IPS-18a (cell line): ENCODE measurements at regions not wholly inside any gene's neighbourhood (a gene's known extent, or its start where the extent isn't known, plus 50 kb on each side); places are given as distances from the start of the nearest gene placed in this dataset.
"Not testable (repeated sequence)": the region's sequence is repeated elsewhere in the genome, so short reads cannot be mapped to it uniquely, and the experiment has no call there.

Experiments
- H3K27ac ChIP-seq: one replicate; pipeline ENCODE4 v1.5.1; 2013; ENCODE audit warnings: low read length
- H3K27me3 ChIP-seq: one replicate; pipeline ENCODE4 v1.6.1; 2013; ENCODE audit warnings: mild to moderate bottlenecking, low read length; ENCODE audit not compliant: control insufficient read depth, insufficient read depth
- H3K36me3 ChIP-seq: one replicate; pipeline ENCODE4 v1.6.1; 2013; ENCODE audit warnings: low read depth, low read length; ENCODE audit not compliant: control insufficient read depth
- H3K4me1 ChIP-seq: one replicate; pipeline ENCODE4 v1.6.1; 2013; ENCODE audit warnings: low read depth, low read length; ENCODE audit not compliant: control insufficient read depth
- H3K4me3 ChIP-seq: one replicate; pipeline ENCODE4 v1.5.1; 2013; ENCODE audit warnings: low read length
- H3K9ac ChIP-seq: one replicate; pipeline ENCODE4 v1.6.1; 2013; ENCODE audit warnings: mild to moderate bottlenecking, low read length, moderate library complexity
- H3K9me3 ChIP-seq: one replicate; pipeline ENCODE4 v1.6.1; 2013; ENCODE audit warnings: low read depth, low read length; ENCODE audit not compliant: control insufficient read depth

GRCh38 chr6:22119500-22119899 is 177.3 kb downstream of the PRL start:
- H3K9ac ChIP-seq = no peak overlapping the region
- no peaks in the 10 kb centered on the region for H3K27me3 ChIP-seq
- H3K9me3 ChIP-seq = no peaks in the 10 kb centered on the region
- no peak overlapping the region for H3K27ac ChIP-seq
- peaks cover 5% of the 10 kb centered on the region for H3K36me3 ChIP-seq
- no peaks in the 10 kb centered on the region for H3K4me1 ChIP-seq
- H3K4me3 ChIP-seq = no peak overlapping the region

- Histone ChIP-seq H3K4me1 (no peaks in the 10 kb centered on the region), H3K9ac (no peak overlapping the region), H3K9me3 (peaks cover 7% of the 10 kb centered on the region), H3K27ac (no peak overlapping the region), H3K4me3 (no peak overlapping the region), H3K27me3 (no peaks in the 10 kb centered on the region), H3K36me3 (peaks cover 5% of the 10 kb centered on the region)
These were observed 172.1 kb downstream of the PRL start for GRCh38 chr6:22124756-22125155.

- Histone ChIP-seq H3K9ac (no peak overlapping the region), H3K36me3 (peaks cover 5% of the 10 kb centered on the region), H3K9me3 (peaks cover 7% of the 10 kb centered on the region), H3K4me3 (no peak overlapping the region), H3K27me3 (no peaks in the 10 kb centered on the region), H3K4me1 (no peaks in the 10 kb centered on the region), H3K27ac (no peak overlapping the region)
These were observed 169.9 kb downstream of the PRL start for GRCh38 chr6:22126910-22127309.

GRCh38 chr6:22129751-22130150 is 167.1 kb downstream of the PRL start:
- Histone ChIP-seq H3K9ac (no peak overlapping the region), H3K27ac (no peak overlapping the region), H3K4me3 (no peak overlapping the region), H3K36me3 (peaks cover 5% of the 10 kb centered on the region), H3K27me3 (no peaks in the 10 kb centered on the region), H3K4me1 (no peaks in the 10 kb centered on the region), H3K9me3 (peaks cover 7% of the 10 kb centered on the region)

- Histone ChIP-seq H3K9me3 (no peaks in the 10 kb centered on the region), H3K9ac (no peak overlapping the region), H3K4me1 (no peaks in the 10 kb centered on the region)
These were observed 164.2 kb downstream of the PRL start for GRCh38 chr6:22132656-22133055.

GRCh38 chr6:22133357-22133756 is 163.5 kb downstream of the PRL start:
- no peaks in the 10 kb centered on the region for H3K9me3 ChIP-seq
- no peak overlapping the region for H3K27ac ChIP-seq
- H3K4me1 ChIP-seq = no peaks in the 10 kb centered on the region
- H3K9ac ChIP-seq = no peak overlapping the region
- H3K4me3 ChIP-seq = no peak overlapping the region
- no peaks in the 10 kb centered on the region for H3K27me3 ChIP-seq
- H3K36me3 ChIP-seq = no peaks in the 10 kb centered on the region

More at GRCh38 chr6:22132656-22133055, 164.2 kb downstream of the PRL start:
- Histone ChIP-seq H3K27me3 (no peaks in the 10 kb centered on the region), H3K36me3 (no peaks in the 10 kb centered on the region), H3K4me3 (no peak overlapping the region), H3K27ac (no peak overlapping the region)

GRCh38 chr6:22134308-22134707 is 162.5 kb downstream of the PRL start:
- Histone ChIP-seq H3K9ac (no peak overlapping the region), H3K4me3 (no peak overlapping the region), H3K27ac (no peak overlapping the region), H3K27me3 (no peaks in the 10 kb centered on the region), H3K9me3 (no peaks in the 10 kb centered on the region), H3K36me3 (no peaks in the 10 kb centered on the region), H3K4me1 (no peaks in the 10 kb centered on the region)

GRCh38 chr6:22135395-22135794 is 161.4 kb downstream of the PRL start:
- Histone ChIP-seq H3K36me3 (no peaks in the 10 kb centered on the region), H3K27ac (no peak overlapping the region), H3K9ac (no peak overlapping the region), H3K27me3 (no peaks in the 10 kb centered on the region), H3K9me3 (no peaks in the 10 kb centered on the region), H3K4me1 (no peaks in the 10 kb centered on the region), H3K4me3 (no peak overlapping the region)

GRCh38 chr6:22140736-22141135 is 156.1 kb downstream of the PRL start:
- not testable (repeated sequence) for H3K4me1 ChIP-seq, H3K27me3 ChIP-seq, H3K4me3 ChIP-seq, H3K36me3 ChIP-seq, H3K9me3 ChIP-seq, H3K27ac ChIP-seq, H3K9ac ChIP-seq

GRCh38 chr6:22141241-22141745 is 155.5 kb downstream of the PRL start:
- no peak overlapping the region for H3K27ac ChIP-seq
- no peaks in the 10 kb centered on the region for H3K9me3 ChIP-seq
- no peak overlapping the region for H3K4me3 ChIP-seq
- peaks cover 9% of the 10 kb centered on the region for H3K4me1 ChIP-seq
- H3K36me3 ChIP-seq = no peaks in the 10 kb centered on the region
- no peaks in the 10 kb centered on the region for H3K27me3 ChIP-seq
- H3K9ac ChIP-seq = no peak overlapping the region

- Histone ChIP-seq H3K27me3 (no peaks in the 10 kb centered on the region), H3K4me3 (no peak overlapping the region), H3K9ac (no peak overlapping the region), H3K27ac (no peak overlapping the region), H3K4me1 (peaks cover 17% of the 10 kb centered on the region), H3K36me3 (no peaks in the 10 kb centered on the region), H3K9me3 (no peaks in the 10 kb centered on the region)
These were observed 154.0 kb downstream of the PRL start for GRCh38 chr6:22142856-22143255.

- Histone ChIP-seq H3K9ac (peak overlapping the region; percentile 15), H3K4me1 (peaks cover 39% of the 10 kb centered on the region), H3K27ac (no peak overlapping the region), H3K27me3 (no peaks in the 10 kb centered on the region), H3K4me3 (no peak overlapping the region), H3K9me3 (no peaks in the 10 kb centered on the region), H3K36me3 (no peaks in the 10 kb centered on the region)
These were observed 151.5 kb downstream of the PRL start for GRCh38 chr6:22145376-22145775.
